ENCODE measurements at regions not wholly inside any gene's neighbourhood (a gene's known extent, or its start where the extent isn't known, plus 50 kb on each side); places are given as distances from the start of the nearest gene placed in this dataset.
A peak's percentile ranks its signal among the peaks of the same experiment; 100 is the strongest.

GRCh38 chr13:79660361-79660760, 179.4 kb downstream of the NDFIP2 start (continued):
- TF ChIP-seq SUZ12 (IDR thresholded peaks at IDR 0.05; ENCODE audit: unreplicated experiment) (no peak), TBL1XR1 (IDR thresholded peaks at IDR 0.05; ENCODE audit: low read depth, low read length) (no peak), ZNF207 (IDR thresholded peaks at IDR 0.05; ENCODE audit: borderline replicate concordance) (no peak), NBN (IDR thresholded peaks at IDR 0.05) (no peak), CREM (IDR thresholded peaks at IDR 0.05; ENCODE audit: low read depth) (no peak), IKZF1 (conservative IDR thresholded peaks at IDR 0.05) (peak; percentile 31; the same call in 1 of the 2 replicates), ESRRA (IDR thresholded peaks at IDR 0.05; ENCODE audit: low read length) (no peak), MYC (IDR thresholded peaks at IDR 0.05; ENCODE audit: insufficient read depth, insufficient read length, insufficient replicate concordance, low read length, severe bottlenecking) (no peak), ZNF592 (IDR thresholded peaks at IDR 0.05) (no peak), WRNIP1 (IDR thresholded peaks at IDR 0.05; ENCODE audit: borderline replicate concordance, low read depth, low read length) (no peak), E2F8 (IDR thresholded peaks at IDR 0.05; ENCODE audit: low read depth, partially characterized antibody) (no peak), KAT2A (conservative IDR thresholded peaks at IDR 0.05; ENCODE audit: control insufficient read depth, low read depth, low read length) (no peak), TARDBP (IDR thresholded peaks at IDR 0.05; ENCODE audit: borderline replicate concordance) (no peak), HDGF (IDR thresholded peaks at IDR 0.05) (no peak), ZBTB11 (CRISPR knock-in tag; IDR thresholded peaks at IDR 0.05) (no peak), MEF2A (IDR thresholded peaks at IDR 0.05; ENCODE audit: insufficient read depth, low read depth, low read length) (0 out of 2 replicates have a peak, but pooled peaks have one; percentile 11), SMAD1 (IDR thresholded peaks at IDR 0.05; ENCODE audit: low read depth, partially characterized antibody) (no peak)
- TF ChIP-seq, protein P1, sequence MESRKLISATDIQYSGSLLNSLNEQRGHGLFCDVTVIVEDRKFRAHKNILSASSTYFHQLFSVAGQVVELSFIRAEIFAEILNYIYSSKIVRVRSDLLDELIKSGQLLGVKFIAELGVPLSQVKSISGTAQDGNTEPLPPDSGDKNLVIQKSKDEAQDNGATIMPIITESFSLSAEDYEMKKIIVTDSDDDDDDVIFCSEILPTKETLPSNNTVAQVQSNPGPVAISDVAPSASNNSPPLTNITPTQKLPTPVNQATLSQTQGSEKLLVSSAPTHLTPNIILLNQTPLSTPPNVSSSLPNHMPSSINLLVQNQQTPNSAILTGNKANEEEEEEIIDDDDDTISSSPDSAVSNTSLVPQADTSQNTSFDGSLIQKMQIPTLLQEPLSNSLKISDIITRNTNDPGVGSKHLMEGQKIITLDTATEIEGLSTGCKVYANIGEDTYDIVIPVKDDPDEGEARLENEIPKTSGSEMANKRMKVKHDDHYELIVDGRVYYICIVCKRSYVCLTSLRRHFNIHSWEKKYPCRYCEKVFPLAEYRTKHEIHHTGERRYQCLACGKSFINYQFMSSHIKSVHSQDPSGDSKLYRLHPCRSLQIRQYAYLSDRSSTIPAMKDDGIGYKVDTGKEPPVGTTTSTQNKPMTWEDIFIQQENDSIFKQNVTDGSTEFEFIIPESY (IDR thresholded peaks at IDR 0.05) = no peak
- TF ChIP-seq, protein P2, sequence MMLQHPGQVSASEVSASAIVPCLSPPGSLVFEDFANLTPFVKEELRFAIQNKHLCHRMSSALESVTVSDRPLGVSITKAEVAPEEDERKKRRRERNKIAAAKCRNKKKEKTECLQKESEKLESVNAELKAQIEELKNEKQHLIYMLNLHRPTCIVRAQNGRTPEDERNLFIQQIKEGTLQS (IDR thresholded peaks at IDR 0.05; ENCODE audit: borderline replicate concordance, extremely low read depth, low read depth, low read length) = no peak

All from GM12878 (cell line).